SH-SY5Y (cell line): ENCODE measurements at regions not wholly inside any gene's neighbourhood (a gene's known extent, or its start where the extent isn't known, plus 50 kb on each side); places are given as distances from the start of the nearest gene placed in this dataset.

Source experiments
- GATA2 ChIP-seq: IDR thresholded peaks from 2 replicates; pipeline ENCODE4 v1.6.1; 2011; ENCODE audit warnings: mild to moderate bottlenecking, low read depth, low read length
- GATA3 ChIP-seq: IDR thresholded peaks from 2 replicates; pipeline ENCODE4 v1.6.1; 2011; ENCODE audit warnings: low read depth, mild to moderate bottlenecking, low read length, moderate library complexity

DNA sequence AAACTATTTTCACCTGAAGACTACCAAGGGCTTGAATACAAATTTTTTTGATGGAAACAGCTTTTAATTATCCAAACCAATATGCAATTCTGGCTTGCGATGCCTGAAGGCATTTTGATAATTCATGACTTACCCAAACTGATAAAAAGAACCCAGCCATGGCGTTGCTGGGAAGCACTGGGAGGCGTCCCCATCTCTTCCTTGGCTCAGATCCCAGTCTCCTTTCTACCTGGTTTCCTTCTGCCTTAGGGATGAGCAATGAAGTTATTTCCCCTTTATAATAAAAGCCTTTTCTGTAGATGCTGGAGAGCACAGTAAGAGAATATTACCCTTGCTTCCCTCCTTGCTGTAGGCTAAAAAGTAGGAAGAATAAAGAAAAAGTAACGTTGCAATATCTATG lies 129.1 kb upstream of the ANK3 start:
- TF ChIP-seq GATA2 (0 out of 2 replicates have a peak, but pooled peaks have one; percentile 11), GATA3 (no peak)
